K562 (cell line): ENCODE measurements at regions not wholly inside any gene's neighbourhood (a gene's known extent, or its start where the extent isn't known, plus 50 kb on each side); places are given as distances from the start of the nearest gene placed in this dataset.
"Not testable (repeated sequence)": the region's sequence is repeated elsewhere in the genome, so short reads cannot be mapped to it uniquely, and the experiment has no call there.

Experiments used
- ATAC-seq: fragments of 200-7000 bp; cut with Tn5 transposase; 3 replicates; pipeline ENCODE4 v1.9.1; 2020; ENCODE audit warnings: moderate library complexity
- BruUV-seq: library from RNA; stranded (reverse); fragments of 400-500 nt; replicated peaks from 2 replicates; lab custom pipeline; 2021; lab: Mats Ljungman, UMichigan
- CTCF ChIA-PET: fragments of 300-600 bp; formaldehyde crosslinking; extraction: SDS; loops from one replicate; lab custom pipeline; 2021; ENCODE audit warnings: low intra/inter-chr PET ratio; lab: Yijun Ruan, JAX
- POLR2A ChIA-PET: fragments of 300-600, 350-650 bp; sonication (Branson Sonifier 250); formaldehyde crosslinking; extraction: SDS; loops from one replicate; lab custom pipeline; 2021; ENCODE audit warnings: antibody characterized with exemption, inconsistent platforms; lab: Yijun Ruan, JAX
- DNase-seq, 4 experiments: peaks; one replicate each; pipeline versions ENCODE4 v3.0.0 to v3.0.0-alpha.2; 2011 to 2018; ENCODE audit warnings: low spot score in 3 of 4, mixed read lengths in 3 of 4; ENCODE audit errors: extremely low read depth in 1 of 4
- FAIRE-seq: peaks from 2 replicates; lab custom pipeline; 2011; peaks lifted over from hg19 to GRCh38; lab: Jason Lieb, UNC
- H2AFZ ChIP-seq: 2 replicates; pipeline ENCODE4 v1.6.0; 2011; ENCODE audit warnings: low read depth, low read length, control low read depth, inconsistent platforms
- H3K27ac ChIP-seq: fragments of 200-600 bp; 3 replicates; pipeline ENCODE4 v1.8.0; 2011; ENCODE audit warnings: low read depth, mild to moderate bottlenecking, control low read depth, inconsistent platforms, low read length, moderate library complexity, mixed read lengths; ENCODE audit errors: extremely low read depth
- H3K27me3 ChIP-seq, 2 experiments: fragments of 300-600 bp in 1 of 2; 2 replicates in 1 of 2; 3 replicates in 1 of 2; pipeline versions ENCODE4 v1.6.0 to v1.8.0; 2011; ENCODE audit warnings: inconsistent platforms in 2 of 2, low read length in 2 of 2, mild to moderate bottlenecking in 1 of 2, mixed read lengths in 1 of 2, moderate library complexity in 1 of 2; ENCODE audit not compliant: control insufficient read depth in 2 of 2, insufficient read depth in 2 of 2
- H3K36me3 ChIP-seq: fragments of 300-600 bp; 3 replicates; pipeline ENCODE4 v1.8.0; 2011; ENCODE audit warnings: mild to moderate bottlenecking, low read length, inconsistent platforms; ENCODE audit not compliant: control insufficient read depth, insufficient read depth
- H3K4me1 ChIP-seq, 2 experiments: fragments of 200-600 bp in 1 of 2; replicated peaks in 1 of 2; 2 replicates in 1 of 2; 3 replicates in 1 of 2; pipeline versions ENCODE4 v1.5.1 to v1.8.0; 2011; ENCODE audit warnings: inconsistent platforms in 2 of 2, low read length in 2 of 2, mild to moderate bottlenecking in 1 of 2, mixed read lengths in 1 of 2, moderate library complexity in 1 of 2; ENCODE audit not compliant: control insufficient read depth in 2 of 2, insufficient read depth in 2 of 2
- H3K4me2 ChIP-seq: 2 replicates; pipeline ENCODE4 v1.6.1; 2011; ENCODE audit warnings: low read length, control low read depth, inconsistent platforms, mixed read lengths; ENCODE audit not compliant: insufficient read depth
- H3K4me3 ChIP-seq: fragments of 200-600 bp; sonication (generic), shearing (Covaris generic); 2 replicates; pipeline ENCODE4 v1.5.1; 2016; ENCODE audit warnings: control low read depth, inconsistent platforms
- H3K79me2 ChIP-seq: fragments of 200-600 bp; 3 replicates; pipeline ENCODE4 v1.8.0; 2011; ENCODE audit warnings: low read length, inconsistent platforms; ENCODE audit not compliant: control insufficient read depth, insufficient read depth
- H3K9ac ChIP-seq, 2 experiments: 2 replicates each; pipeline versions ENCODE4 v1.6.0 to v1.6.1; 2011; ENCODE audit warnings: low read depth in 2 of 2, low read length in 2 of 2, control low read depth in 1 of 2, inconsistent platforms in 1 of 2, mild to moderate bottlenecking in 1 of 2, mixed read lengths in 1 of 2; ENCODE audit not compliant: insufficient read depth in 1 of 2
- H3K9me1 ChIP-seq: one replicate; pipeline ENCODE4 v1.6.0; 2011; ENCODE audit warnings: inconsistent platforms, mild to moderate bottlenecking, low read length, moderate library complexity; ENCODE audit not compliant: control insufficient read depth, insufficient read depth
- H3K9me3 ChIP-seq: replicated peaks from 2 replicates; pipeline ENCODE4 v1.5.1; 2011; ENCODE audit warnings: low read depth, low read length, inconsistent platforms; ENCODE audit not compliant: control insufficient read depth, insufficient read depth
- H4K20me1 ChIP-seq: replicated peaks from 2 replicates; pipeline ENCODE4 v1.6.1; 2011; ENCODE audit warnings: low read length, inconsistent platforms, mixed read lengths; ENCODE audit not compliant: control insufficient read depth, insufficient read depth
- CGGBP1 ChIP-seq: fragments of 250-450 bp; sonication (Bioruptor Pico); IDR thresholded peaks from 2 replicates; pipeline ENCODE4 v1.9.0; 2021; ENCODE audit warnings: mild to moderate bottlenecking
- CHCHD3 ChIP-seq: fragments of 250-450 bp; sonication (Bioruptor Pico); IDR thresholded peaks from 2 replicates; pipeline ENCODE4 v2.1.2; 2022; ENCODE audit warnings: mild to moderate bottlenecking
- E2F3 ChIP-seq: fragments of 250-450 bp; sonication (Bioruptor Pico); IDR thresholded peaks from 2 replicates; pipeline ENCODE4 v1.4.0; 2020; ENCODE audit warnings: mild to moderate bottlenecking
- HNRNPH1 ChIP-seq: fragments of 200-400 bp; formaldehyde crosslinking; optimal IDR thresholded peaks from 2 replicates; pipeline ENCODE3; 2017; ENCODE audit warnings: low read depth, mild to moderate bottlenecking, low read length, moderate library complexity
- POLR2AphosphoS5 ChIP-seq: IDR thresholded peaks from 2 replicates; pipeline ENCODE4 v1.6.1; 2011; ENCODE audit warnings: mild to moderate bottlenecking, low read depth, low read length, moderate library complexity; ENCODE audit not compliant: control insufficient read depth, insufficient read depth
- POLR2G ChIP-seq: fragments of 200-400 bp; formaldehyde crosslinking; IDR thresholded peaks from 2 replicates; pipeline ENCODE4 v1.6.1; 2017; ENCODE audit warnings: low read depth, mild to moderate bottlenecking, antibody characterized with exemption, low read length, moderate library complexity
- PTTG1 ChIP-seq: fragments of 450-650 bp; IDR thresholded peaks from 2 replicates; pipeline ENCODE4 v1.6.1; 2016; ENCODE audit warnings: low read depth, mild to moderate bottlenecking, missing genetic modification characterization, missing compliant biosample characterization
- RAD51 ChIP-seq: fragments of 450-650 bp; IDR thresholded peaks from 2 replicates; pipeline ENCODE4 v1.7.1; 2016; ENCODE audit warnings: low read depth, mild to moderate bottlenecking, borderline replicate concordance
- SUPT5H ChIP-seq: fragments of 450-650 bp; IDR thresholded peaks from 2 replicates; pipeline ENCODE4 v1.6.1; 2016
- USF2 ChIP-seq: sonication (generic); formaldehyde crosslinking; IDR thresholded peaks from 2 replicates; pipeline ENCODE4 v1.5.0; 2020; ENCODE audit warnings: missing genetic modification reagents
- WGBS: fragments of 100-300 bp; shearing (Covaris generic); methylation state at CpG from one replicate; pipeline ENCODE4 v1.1.6; 2016; ENCODE audit warnings: low coverage, mixed read lengths; ENCODE audit not compliant: insufficient coverage; ENCODE audit errors: missing lambda C conversion rate; 5-methylcytosine and 5-hydroxymethylcytosine counted together
- in situ Hi-C: fragments of 300-500 bp; cut with MboI; formaldehyde crosslinking; loops from 4 replicates; pipeline ENCODE4 v1.15.0; 2018; ENCODE audit warnings: inconsistent platforms, mixed read lengths
- intact Hi-C: fragments of 100-400 bp; cut with micrococcal nuclease; formaldehyde crosslinking; loops from 2 replicates; pipeline ENCODE4 v1.14.2; 2022

GRCh38 chr17:22099633-22100032, 407.3 kb downstream of the KCNJ18 start:
- BruUV-seq, H3K27me3 ChIP-seq, H3K4me1 ChIP-seq, intact Hi-C loops, H3K4me2 ChIP-seq, H3K27ac ChIP-seq, DNase-seq, H3K9ac ChIP-seq, H3K36me3 ChIP-seq, FAIRE-seq, POLR2A ChIA-PET, H3K9me1 ChIP-seq, ATAC-seq, H2AFZ ChIP-seq, CTCF ChIA-PET, H3K4me3 ChIP-seq, H3K9me3 ChIP-seq, H4K20me1 ChIP-seq: not testable (repeated sequence)
- TF ChIP-seq POLR2AphosphoS5: peak; percentile 38; the same call in 1 of the 2 replicates
- peak; percentile 61; the same call in 1 of the 2 replicates for TF ChIP-seq CGGBP1 (CRISPR knock-in tag)
- TF ChIP-seq CHCHD3: peak; percentile 67; the same call in 1 of the 2 replicates
- in situ Hi-C loops: loop anchor here (25.0 kb wide), 2 partner anchors 687 to 1237 kb away; no protein-coding TSS in a partner anchor
- peaks cover 93% of the 10 kb centered on the region for H3K79me2 ChIP-seq

- Histone ChIP-seq H3K4me2 (peak overlapping the region; percentile 24), H3K36me3 (peaks cover 5% of the 10 kb centered on the region; the same call in 1 of the 3 replicates), H3K27ac (no peak overlapping the region), H2AFZ (no peak overlapping the region), H3K9ac (no peak overlapping the region), H3K79me2 (peaks cover 96% of the 10 kb centered on the region), H4K20me1 (no peaks in the 10 kb centered on the region; the same call in 1 of the 2 replicates), H3K27me3 (no peaks in the 10 kb centered on the region), H3K4me3 (no peak overlapping the region), H3K9me3 (no peaks in the 10 kb centered on the region), H3K9me1 (no peaks in the 10 kb centered on the region)
- WGBS: 8% methylated on average over 5 of the region's 6 CpGs
- BruUV-seq: no TSS peak
- FAIRE-seq (no peak), DNase-seq (no peak), ATAC-seq (peak; percentile 65)
- POLR2A ChIA-PET: interaction anchor here (1.6 kb wide), 1 partner anchor 12 kb away, joined by 4 read pairs; no protein-coding TSS in a partner anchor
- TF ChIP-seq PTTG1 (no peak), RAD51 (peak; percentile 61; the same call in 1 of the 2 replicates), SUPT5H (peak; percentile 26; the same call in 1 of the 2 replicates), USF2 (CRISPR knock-in tag) (peak; percentile 71), HNRNPH1 (no peak), POLR2G (0 out of 2 replicates have a peak, but pooled peaks have one; percentile 16), POLR2AphosphoS5 (peak; percentile 43; the same call in 1 of the 2 replicates), E2F3 (CRISPR knock-in tag) (no peak)
- TF ChIP-seq, all 486 proteins: peak for 5
- intact Hi-C loops: no loop called here
- in situ Hi-C loops: no loop called here
- CTCF ChIA-PET: no interaction called here
- H3K4me1 ChIP-seq: no peaks in the 10 kb centered on the region; a peak in 3 of 5 replicates
Observed at GRCh38 chr17:22102177-22102576, 409.9 kb downstream of the KCNJ18 start.
